Sciatic nerve (tissue), 2 donors: ENCODE measurements at regions not wholly inside any gene's neighbourhood (a gene's known extent, or its start where the extent isn't known, plus 50 kb on each side); places are given as distances from the start of the nearest gene placed in this dataset.
A peak's percentile ranks its signal among the peaks of the same experiment; 100 is the strongest.

Experiments
- ATAC-seq: fragments of 200-7000 bp; cut with Tn5 transposase; one replicate; pipeline ENCODE4 v1.9.1; 2020; ENCODE audit warnings: mild to moderate bottlenecking, moderate library complexity
- DNase-seq: peaks from one replicate; pipeline ENCODE4 v3.0.0-alpha.2; 2020; ENCODE audit warnings: low spot score
- intact Hi-C: fragments of 100-400 bp; cut with DNase I; formaldehyde crosslinking; loops from one replicate; pipeline ENCODE4 v1.14.2; 2022
- donor health status: DM: no; HTN: no; CAD: no.
- donor health status: DM: no; HTN: no; CAD: no.

DNA sequence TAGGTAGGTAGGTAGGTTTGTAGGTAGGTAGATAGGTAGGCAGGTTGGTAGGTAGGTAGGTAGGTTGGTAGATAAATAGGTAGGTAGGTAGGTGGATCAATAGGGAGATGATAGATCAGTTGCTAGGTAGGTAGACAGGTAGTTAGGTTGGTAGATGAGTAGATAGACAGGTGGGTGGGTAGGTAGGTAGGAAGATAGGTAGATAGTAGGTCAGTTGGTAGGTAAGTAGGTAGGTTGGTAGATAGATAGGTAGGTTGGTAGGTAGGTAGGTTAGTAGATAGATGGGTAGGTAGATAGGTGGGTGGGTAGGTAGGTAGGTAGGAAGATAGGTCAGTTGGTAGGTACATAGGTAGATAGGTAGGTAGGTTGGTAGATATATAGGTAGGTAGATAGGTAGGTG, 72.0 kb upstream of the PDE10A start:
- DNase-seq (no peak), ATAC-seq (no peak)
- intact Hi-C loops: no loop called here

DNA sequence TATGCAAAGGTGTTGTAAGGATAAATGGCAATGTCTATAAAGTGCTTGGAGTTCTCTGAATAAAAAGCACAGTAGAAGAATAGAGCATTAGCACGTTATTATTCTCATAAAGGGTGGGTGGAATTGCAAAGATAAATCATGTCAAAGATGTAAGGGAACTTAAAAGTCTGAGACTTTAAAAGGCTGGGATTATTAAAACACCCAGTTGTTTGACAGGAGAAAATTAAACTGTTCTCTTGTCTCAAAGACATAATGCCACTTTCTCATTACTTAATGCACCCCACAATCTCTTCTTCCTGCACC, 70.4 kb upstream of the PDE10A start:
- DNase-seq (no peak), ATAC-seq (no peak)
- intact Hi-C loops: no loop called here

DNA sequence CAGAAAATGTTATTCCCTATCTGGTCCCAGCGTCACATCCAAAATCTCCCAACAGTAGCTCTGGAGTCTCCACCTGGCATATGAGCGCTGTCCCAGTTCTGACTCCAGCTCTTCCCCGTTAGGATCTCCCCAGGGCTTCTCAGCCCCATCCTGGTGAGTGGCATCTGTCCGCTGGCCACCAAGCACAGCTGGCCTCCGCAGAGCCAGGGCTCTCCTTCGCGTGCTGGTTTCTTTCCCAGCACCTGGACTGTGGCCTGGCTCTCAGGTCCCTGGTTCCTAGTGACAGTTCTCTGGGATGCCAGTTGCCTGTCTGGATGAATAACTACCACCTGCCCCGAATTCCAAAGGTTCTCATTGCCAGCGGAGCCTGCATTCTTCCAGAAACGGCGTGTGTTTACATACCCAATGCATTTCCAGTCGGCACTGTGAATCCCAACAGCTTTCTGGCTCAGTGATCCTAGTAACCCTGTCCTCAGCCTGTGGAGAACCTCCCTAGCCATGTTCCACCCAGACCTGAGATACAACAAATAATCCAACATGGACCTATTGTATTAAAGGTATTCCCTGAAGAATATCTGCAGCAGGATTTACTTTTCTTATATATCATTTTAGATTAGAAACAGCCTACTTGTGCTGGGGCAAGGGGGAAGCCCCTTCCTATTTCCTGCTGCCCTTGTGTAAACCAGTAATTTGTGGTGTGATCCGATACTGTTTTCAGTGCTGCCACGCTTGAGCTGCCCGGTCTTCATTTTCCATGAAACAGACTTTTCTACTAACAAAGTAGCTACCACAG, 69.9 kb upstream of the PDE10A start:
- ATAC-seq (no peak), DNase-seq (no peak)
- intact Hi-C loops: no loop called here

DNA sequence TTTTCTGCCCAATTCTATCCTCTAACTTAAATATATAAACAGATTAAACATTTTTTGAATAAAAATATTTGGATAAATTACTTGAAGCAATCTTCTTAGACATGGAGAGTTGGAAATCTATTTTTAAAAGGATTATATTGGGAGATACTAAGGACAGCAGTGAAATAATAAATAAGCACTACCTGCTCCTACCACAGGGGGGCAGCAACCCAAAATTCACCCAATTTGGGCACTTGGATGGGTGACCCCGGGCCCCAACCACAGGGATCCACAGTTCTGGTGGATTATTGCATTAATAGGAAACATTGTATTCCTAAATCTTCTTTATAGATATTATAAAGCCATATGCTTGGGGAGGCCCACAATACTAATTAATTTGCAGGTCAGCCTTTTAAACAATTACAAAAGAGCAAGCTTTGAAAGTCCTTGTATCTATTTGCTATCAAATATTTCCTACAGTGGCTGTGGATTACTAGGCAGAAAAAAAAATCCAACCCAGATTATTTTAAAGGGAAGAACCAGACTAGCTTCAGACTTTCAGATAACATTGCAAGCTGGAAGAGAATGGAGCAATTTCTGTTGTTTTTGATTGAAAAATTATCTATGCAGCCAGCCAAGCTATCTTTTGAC, 66.4 kb upstream of the PDE10A start:
- intact Hi-C loops: no loop called here
- ATAC-seq (no peak), DNase-seq (no peak)

DNA sequence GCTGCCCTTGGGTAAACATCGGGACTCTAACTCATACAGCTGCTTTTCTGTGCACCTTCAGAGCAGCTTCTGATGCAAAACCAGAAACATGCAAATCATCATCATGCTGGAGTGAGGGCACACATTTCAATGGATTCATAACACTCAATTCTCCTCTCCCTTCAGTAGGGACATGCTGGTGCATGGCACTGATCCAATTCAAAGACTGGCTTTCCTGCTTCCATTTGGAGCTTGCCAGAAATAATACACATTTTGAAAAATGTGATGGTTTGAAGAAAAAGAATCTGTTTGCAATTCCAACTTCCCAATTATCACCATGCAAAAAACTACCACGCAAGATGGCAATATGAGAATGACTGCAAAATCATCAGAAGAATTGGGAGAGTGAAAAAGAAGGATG, 65.2 kb upstream of the PDE10A start:
- DNase-seq (no peak), ATAC-seq (no peak)
- intact Hi-C loops: no loop called here

DNA sequence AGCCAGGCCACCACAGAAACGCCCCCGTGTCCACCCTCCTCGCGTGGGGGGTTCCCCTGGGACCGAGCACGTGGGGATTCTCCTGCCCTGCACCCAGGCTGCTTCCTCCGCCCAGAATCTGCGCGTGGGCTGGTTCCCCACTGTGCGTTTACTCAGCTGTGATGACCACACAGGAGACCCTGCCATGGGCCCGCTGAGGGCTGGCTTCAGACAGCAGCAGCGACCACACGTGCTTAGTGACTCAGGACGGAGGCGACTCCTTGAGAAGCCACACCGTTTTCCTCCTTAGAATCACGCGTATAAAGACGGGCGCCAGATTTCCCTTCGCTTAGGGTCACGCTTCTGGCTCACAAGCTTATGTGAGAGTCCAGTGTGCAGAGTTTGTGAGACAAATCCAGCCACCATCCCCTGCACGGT, 63.9 kb upstream of the PDE10A start:
- intact Hi-C loops: no loop called here
- DNase-seq (peak; percentile 72), ATAC-seq (peak; percentile 94)

DNA sequence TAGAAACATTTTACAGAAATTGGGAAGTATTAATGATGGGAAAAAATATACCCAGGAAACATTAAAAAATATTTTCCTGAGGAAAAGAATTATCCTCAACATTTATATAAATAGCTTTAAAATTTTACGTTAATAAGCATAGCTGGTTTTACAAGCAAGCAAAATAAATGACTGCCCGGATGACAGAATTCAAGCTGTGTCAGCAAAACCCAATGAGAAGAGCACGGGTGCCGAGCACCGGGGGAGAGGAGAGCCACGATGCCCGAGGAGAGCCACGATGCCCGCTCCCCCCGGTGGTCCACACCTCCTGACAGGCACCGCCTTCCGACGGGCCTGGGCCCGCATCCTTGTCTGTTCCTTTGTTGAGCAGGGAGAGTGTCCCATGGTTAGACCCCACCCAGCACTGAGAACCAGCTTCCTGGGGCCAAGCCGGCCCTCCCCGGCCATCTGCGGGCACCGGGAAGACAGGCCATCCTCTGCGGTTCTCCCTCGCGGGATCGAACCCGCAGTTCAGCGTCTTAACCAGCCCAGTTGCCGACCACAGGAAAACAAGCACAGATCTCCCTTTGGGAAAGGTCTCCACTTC, 63.3 kb upstream of the PDE10A start:
- no peak for DNase-seq
- peak; percentile 11 for ATAC-seq
- intact Hi-C loops: no loop called here

DNA sequence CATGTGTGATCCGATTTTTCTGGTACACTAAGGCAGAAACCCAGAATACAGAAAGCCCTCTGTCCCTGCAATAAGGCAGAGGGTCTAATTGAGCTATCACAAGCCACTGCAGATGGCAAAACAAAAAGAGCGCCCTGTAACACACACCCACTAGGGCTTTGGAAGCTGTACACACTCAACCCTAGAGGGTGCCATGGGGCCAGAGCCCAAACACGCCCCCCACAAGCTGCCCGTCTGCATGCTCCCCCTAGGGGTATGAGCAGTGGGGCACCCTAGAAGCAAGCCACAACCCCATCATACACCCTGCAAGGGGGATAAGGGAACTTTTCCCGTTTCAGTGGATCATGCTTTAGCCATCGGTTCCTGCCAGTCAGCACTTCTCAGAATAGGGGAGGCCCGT, 62.2 kb upstream of the PDE10A start:
- DNase-seq (no peak), ATAC-seq (no peak)
- intact Hi-C loops: no loop called here

DNA sequence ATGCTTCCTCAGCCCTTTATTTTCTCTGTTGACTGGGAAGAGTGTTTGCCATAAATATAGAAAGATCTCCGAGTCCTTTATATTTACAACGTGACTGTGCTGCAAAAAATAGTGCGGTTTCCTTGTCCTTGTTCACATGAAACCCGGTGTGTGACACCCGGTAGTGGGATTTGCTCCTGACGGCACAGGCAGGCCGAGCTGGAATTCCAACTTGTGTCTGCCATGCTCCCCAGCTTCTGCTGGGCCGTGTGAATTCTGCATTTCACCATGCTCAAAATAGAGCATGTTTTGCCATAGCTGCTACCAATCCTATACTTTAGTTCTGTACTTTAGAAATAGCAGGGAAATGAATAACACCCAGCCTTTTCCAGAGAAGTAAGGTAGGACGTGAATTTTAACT, 60.3 kb upstream of the PDE10A start:
- no peak for ATAC-seq

DNA sequence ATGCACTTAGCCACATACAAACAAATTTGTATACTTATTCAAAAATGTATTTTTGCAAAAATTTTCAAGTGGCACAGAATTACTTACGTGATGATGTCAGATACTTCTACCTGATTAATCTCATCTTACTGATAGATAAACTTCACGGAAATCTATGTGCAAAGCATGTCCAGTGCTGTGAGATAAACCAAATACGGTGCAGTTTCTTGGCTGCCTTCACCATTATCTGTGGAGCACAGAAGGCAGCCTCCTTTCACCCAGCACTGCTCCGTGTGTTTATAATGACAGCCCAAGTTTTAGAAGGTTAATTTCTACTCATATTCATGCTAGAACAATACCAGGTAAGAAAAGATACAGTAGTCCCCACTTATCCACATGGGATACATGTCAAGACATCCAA, 59.0 kb upstream of the PDE10A start:
- DNase-seq (no peak), ATAC-seq (no peak)
- intact Hi-C loops: no loop called here

More for the DNA sequence above, 60.3 kb upstream of the PDE10A start:
- intact Hi-C loops: no loop called here
- DNase-seq: no peak

DNA sequence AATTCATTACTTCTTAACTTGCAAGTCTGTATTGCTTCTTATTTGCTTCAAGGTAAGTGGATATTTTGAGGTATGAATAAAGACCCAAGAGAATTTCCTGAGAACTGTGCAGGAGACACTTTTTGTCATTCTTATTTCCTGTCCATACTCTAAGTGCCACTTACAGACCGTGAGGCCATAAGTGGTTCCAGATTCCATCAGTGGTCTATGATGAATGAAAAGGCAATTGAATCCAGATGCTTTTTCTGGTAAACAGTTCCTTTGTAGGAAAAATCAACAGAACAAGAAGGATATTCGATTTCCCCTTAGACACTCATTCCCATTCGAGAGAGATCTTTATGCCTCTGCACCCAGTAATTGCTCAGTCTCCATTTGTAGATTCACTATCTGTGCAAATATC, 58.3 kb upstream of the PDE10A start:
- intact Hi-C loops: no loop called here
- ATAC-seq: peak; percentile 20
- DNase-seq: no peak

DNA sequence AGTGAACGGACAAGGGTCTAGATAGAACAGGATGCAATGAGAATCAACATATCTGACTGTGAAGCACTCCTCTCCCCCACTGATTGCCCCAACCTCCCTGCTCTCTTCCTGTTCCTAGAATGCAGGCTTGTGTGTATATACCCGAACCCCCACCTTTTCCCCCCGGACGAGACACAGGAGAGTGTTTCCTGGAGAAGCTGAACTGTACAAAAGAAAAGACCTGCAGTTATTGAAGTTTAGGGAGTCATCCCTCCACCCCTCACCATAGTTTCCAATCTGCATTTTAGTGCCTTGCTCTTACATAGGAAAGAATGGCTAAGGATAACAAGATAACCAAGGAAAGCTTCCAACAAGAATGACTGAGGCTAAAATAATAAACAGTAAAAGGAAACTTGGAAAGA, 55.5 kb upstream of the PDE10A start:
- ATAC-seq: peak; percentile 38
- intact Hi-C loops: no loop called here

DNA sequence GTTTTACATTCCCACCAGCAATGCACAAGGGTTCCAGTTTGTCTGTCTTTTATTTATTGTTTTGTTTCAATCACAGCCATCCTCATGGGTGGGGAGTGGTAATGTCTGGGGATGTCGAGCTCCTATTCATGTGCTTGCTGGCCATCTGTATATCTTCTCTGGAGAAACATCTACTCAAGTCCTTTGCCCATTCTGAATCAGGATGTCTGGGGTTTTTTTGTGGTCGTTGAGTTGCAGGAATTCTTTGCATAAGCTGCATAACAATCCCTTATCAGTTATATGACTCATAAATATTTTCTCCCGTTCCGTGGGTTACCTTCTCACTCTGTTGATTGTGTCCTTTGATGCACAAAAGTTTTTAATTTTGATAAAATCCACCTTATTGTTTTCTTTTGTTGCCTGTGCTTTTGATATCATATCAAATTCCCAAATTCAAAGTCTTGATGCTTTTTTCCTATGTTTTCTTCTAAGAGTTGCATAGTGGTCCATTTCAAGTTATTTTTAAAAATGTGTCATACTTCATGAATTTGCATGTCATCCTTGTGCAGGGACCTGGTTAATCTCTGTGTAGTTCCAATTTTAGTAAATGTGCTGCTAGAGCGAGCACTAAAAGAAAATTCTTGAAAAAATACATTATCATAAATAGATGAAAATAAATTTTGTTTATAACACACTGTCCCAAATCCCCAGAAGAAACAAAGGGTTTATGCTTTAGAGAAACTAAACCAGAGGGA, 54.9 kb upstream of the PDE10A start:
- intact Hi-C loops: no loop called here
- ATAC-seq: no peak
- no peak for DNase-seq

More for the DNA sequence above, 55.5 kb upstream of the PDE10A start:
- DNase-seq: no peak

DNA sequence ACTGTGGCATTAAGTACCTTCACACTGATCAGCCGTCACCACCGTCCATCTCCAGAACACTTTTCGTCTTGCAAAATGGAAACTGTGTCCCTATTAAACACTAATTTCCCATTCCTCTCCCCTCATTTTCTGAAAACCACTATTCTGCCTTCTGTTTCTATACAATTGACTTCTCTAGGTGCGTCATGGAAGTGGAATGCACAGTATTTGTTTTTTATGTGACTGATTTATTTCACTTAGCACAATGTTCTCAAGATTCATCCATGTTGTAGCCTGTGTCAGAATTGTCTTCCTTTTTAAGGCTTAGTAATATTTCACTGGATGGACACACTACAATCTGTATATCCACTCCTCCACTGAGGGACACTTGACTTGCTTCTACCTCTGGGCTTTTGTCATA, 53.8 kb upstream of the PDE10A start:
- intact Hi-C loops: no loop called here
- DNase-seq: no peak
- no peak for ATAC-seq

DNA sequence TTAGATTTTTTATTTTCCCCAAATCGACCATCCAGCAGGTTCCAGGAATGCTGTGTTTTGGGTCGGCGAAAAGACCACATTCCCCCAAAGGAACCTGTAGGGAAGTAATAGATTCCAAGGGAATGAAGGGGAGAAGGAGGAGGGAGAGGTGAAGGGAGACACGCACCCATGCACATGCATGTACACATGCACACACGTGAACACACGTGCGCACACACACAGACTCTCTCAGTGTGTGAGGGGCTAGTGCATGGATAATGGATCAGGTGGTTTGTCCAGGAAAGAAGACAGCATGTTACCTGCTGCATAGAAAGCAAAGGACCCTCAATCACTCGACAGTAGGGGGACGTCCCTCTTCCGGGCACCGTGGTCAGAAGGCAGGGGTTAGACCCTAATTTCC, 52.4 kb upstream of the PDE10A start:
- ATAC-seq (no peak), DNase-seq (no peak)
- intact Hi-C loops: no loop called here

DNA sequence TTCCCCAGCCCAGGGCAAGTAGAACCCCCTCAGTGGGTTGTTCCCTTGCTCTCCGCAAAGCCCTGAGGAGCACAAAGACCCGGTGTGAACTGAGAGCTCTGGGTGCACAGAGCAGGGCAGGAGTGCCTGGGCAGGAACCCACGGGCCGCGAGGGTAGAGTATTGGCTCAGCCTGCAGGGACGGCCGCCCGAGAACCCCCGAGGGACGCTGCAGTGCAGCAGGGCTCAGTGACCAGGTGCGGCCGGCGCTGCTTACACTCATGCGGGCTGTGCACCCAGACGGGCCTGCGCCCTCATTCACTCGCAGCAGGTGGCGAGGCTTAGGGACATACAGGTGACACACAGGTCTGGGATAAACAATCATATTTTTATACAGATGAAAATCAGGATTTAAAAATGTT, 51.9 kb upstream of the PDE10A start:
- intact Hi-C loops: no loop called here
- ATAC-seq (no peak), DNase-seq (no peak)

DNA sequence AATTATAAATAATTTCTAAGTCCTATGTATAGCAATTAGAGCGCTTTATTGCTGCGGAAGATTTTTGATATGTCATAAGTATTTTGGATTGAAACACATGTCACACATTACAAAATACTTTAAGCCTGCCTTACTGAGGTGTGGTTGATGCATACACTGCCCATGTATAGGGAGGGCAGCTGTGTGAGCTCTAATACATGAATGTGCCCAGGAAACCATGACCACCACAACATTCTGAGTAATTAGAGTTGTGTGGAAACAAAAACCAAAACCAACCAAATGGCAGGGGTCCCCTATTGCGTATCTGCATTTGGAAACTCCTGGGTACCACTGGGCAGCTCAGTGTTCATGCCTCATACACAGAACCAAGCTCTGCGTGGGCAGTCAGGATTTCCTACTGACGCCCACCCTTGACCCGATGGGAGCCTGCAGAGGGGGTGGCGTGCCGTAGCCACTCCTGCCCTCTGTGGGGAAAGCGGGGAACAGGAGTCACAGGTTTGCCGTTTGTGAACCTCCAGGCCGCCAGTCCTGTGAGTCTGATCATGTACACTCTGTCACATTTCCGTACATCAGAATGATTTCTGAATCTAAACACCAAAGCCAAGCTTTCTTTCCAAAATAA, 50.9 kb upstream of the PDE10A start:
- intact Hi-C loops: no loop called here
- DNase-seq (no peak), ATAC-seq (no peak)
